ENCODE measurements at regions not wholly inside any gene's neighbourhood (a gene's known extent, or its start where the extent isn't known, plus 50 kb on each side); places are given as distances from the start of the nearest gene placed in this dataset.

- TF ChIP-seq, protein P1, sequence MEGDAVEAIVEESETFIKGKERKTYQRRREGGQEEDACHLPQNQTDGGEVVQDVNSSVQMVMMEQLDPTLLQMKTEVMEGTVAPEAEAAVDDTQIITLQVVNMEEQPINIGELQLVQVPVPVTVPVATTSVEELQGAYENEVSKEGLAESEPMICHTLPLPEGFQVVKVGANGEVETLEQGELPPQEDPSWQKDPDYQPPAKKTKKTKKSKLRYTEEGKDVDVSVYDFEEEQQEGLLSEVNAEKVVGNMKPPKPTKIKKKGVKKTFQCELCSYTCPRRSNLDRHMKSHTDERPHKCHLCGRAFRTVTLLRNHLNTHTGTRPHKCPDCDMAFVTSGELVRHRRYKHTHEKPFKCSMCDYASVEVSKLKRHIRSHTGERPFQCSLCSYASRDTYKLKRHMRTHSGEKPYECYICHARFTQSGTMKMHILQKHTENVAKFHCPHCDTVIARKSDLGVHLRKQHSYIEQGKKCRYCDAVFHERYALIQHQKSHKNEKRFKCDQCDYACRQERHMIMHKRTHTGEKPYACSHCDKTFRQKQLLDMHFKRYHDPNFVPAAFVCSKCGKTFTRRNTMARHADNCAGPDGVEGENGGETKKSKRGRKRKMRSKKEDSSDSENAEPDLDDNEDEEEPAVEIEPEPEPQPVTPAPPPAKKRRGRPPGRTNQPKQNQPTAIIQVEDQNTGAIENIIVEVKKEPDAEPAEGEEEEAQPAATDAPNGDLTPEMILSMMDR (IDR thresholded peaks at IDR 0.05), result no peak
- no peak for TF ChIP-seq POLR2A (IDR thresholded peaks at IDR 0.05)
Measured at GRCh38 chr3:109922856-109923255, 585.5 kb upstream of the DPPA4 start.

Data from Peyer's patch (tissue), 4 donors.